Keratinocyte (primary cell): ENCODE measurements at regions not wholly inside any gene's neighbourhood (a gene's known extent, or its start where the extent isn't known, plus 50 kb on each side); places are given as distances from the start of the nearest gene placed in this dataset.
A peak's percentile ranks its signal among the peaks of the same experiment; 100 is the strongest.

ENCODE experiments used
- DNase-seq: peaks from one replicate; pipeline ENCODE4 v3.0.0-alpha.2; 2011; ENCODE audit warnings: low read depth, missing footprints, low spot score
- FAIRE-seq: peaks from 2 replicates; lab custom pipeline; 2011; peaks lifted over from hg19 to GRCh38; lab: Jason Lieb, UNC
- H2AFZ ChIP-seq: 2 replicates; pipeline ENCODE4 v1.6.0; 2012; ENCODE audit warnings: low read length, control low read depth, inconsistent platforms; ENCODE audit not compliant: control insufficient read depth
- H3K27ac ChIP-seq: 2 replicates; pipeline ENCODE4 v1.5.1; 2011; ENCODE audit warnings: low read length; ENCODE audit not compliant: control insufficient read depth, insufficient read depth
- H3K27me3 ChIP-seq: 3 replicates; pipeline ENCODE4 v1.6.0; 2011; ENCODE audit warnings: low read length; ENCODE audit not compliant: control insufficient read depth, insufficient read depth; ENCODE audit errors: extremely low read depth
- H3K36me3 ChIP-seq, 2 experiments: 2 replicates in 1 of 2; 3 replicates in 1 of 2; pipeline ENCODE4 v1.5.1; 2011; ENCODE audit warnings: low read length in 2 of 2, mild to moderate bottlenecking in 1 of 2; ENCODE audit not compliant: control insufficient read depth in 2 of 2, insufficient read depth in 2 of 2; ENCODE audit errors: extremely low read depth in 1 of 2
- H3K4me1 ChIP-seq: 3 replicates; pipeline ENCODE4 v1.5.1; 2011; ENCODE audit warnings: low read length; ENCODE audit not compliant: control insufficient read depth, insufficient read depth; ENCODE audit errors: extremely low read depth
- H3K4me2 ChIP-seq: 3 replicates; pipeline ENCODE4 v1.6.0; 2011; ENCODE audit warnings: low read depth, low read length; ENCODE audit not compliant: control insufficient read depth, insufficient read depth; ENCODE audit errors: extremely low read depth
- H3K4me3 ChIP-seq, 3 experiments: fragments of 200-600 bp in 1 of 3; sonication (generic) in 1 of 3; 2 replicates in 2 of 3; 3 replicates in 1 of 3; pipeline ENCODE4 v1.5.1; 2011 to 2016; ENCODE audit warnings: low read length in 3 of 3, mild to moderate bottlenecking in 3 of 3, control low read depth in 2 of 3, inconsistent platforms in 1 of 3, low read depth in 1 of 3, mixed read lengths in 1 of 3, mixed run types in 1 of 3, moderate library complexity in 1 of 3; ENCODE audit not compliant: control insufficient read depth in 2 of 3, insufficient read depth in 2 of 3; ENCODE audit errors: extremely low read depth in 1 of 3
- H3K79me2 ChIP-seq: 2 replicates; pipeline ENCODE4 v1.6.0; 2012; ENCODE audit warnings: low read length; ENCODE audit not compliant: control insufficient read depth, insufficient read depth
- H3K9ac ChIP-seq: 3 replicates; pipeline ENCODE4 v1.6.0; 2011; ENCODE audit warnings: low read length; ENCODE audit not compliant: control insufficient read depth, insufficient read depth; ENCODE audit errors: extremely low read depth
- H3K9me1 ChIP-seq: 3 replicates; pipeline ENCODE4 v1.6.0; 2011; ENCODE audit warnings: low read length; ENCODE audit not compliant: control insufficient read depth, insufficient read depth; ENCODE audit errors: extremely low read depth
- H3K9me3 ChIP-seq: 2 replicates; pipeline ENCODE4 v1.5.1; 2012; ENCODE audit warnings: low read depth, low read length; ENCODE audit not compliant: control insufficient read depth
- H4K20me1 ChIP-seq: 3 replicates; pipeline ENCODE4 v1.6.0; 2011; ENCODE audit warnings: low read length; ENCODE audit not compliant: control insufficient read depth, insufficient read depth; ENCODE audit errors: extremely low read depth
- CTCF ChIP-seq, 3 experiments: IDR thresholded peaks in 1 of 3; conservative IDR thresholded peaks in 1 of 3; optimal IDR thresholded peaks in 1 of 3; 2 replicates in 2 of 3; 3 replicates in 1 of 3; pipeline versions ENCODE3 to v1.5.1; 2011; ENCODE audit warnings: low read length in 3 of 3, mild to moderate bottlenecking in 3 of 3, moderate library complexity in 2 of 3, control low read depth in 1 of 3, inconsistent platforms in 1 of 3; ENCODE audit not compliant: insufficient read depth in 2 of 3; ENCODE audit errors: extremely low read depth in 1 of 3
- EZH2 ChIP-seq: IDR thresholded peaks from one replicate; pipeline ENCODE4 v1.6.1; 2012; ENCODE audit warnings: inconsistent platforms, mild to moderate bottlenecking, low read length, moderate library complexity
- dilution Hi-C: fragments of 300-500 bp; cut with MboI; formaldehyde crosslinking; loops from one replicate; pipeline ENCODE4 v1.7.0; 2020; ENCODE audit warnings: low sequenced_read_pairs; ENCODE audit not compliant: extremely low pct_ligation_motif_present

- H3K9me3 ChIP-seq, result no peaks in the 10 kb centered on the region
- H3K4me3 ChIP-seq, result no peak overlapping the region
- H3K4me2 ChIP-seq, result no peak overlapping the region
- TF ChIP-seq CTCF (optimal IDR thresholded peaks at IDR 0.05 in 1 of 3, IDR thresholded peaks at IDR 0.05 in 1 of 3, conservative IDR thresholded peaks at IDR 0.05 in 1 of 3; ENCODE audit: extremely low read depth in 1 of 3, insufficient read depth in 2 of 3, low read length in 3 of 3) (no peak), EZH2 (no peak)
- no peak overlapping the region for H2AFZ ChIP-seq
- FAIRE-seq, result no peak
- dilution Hi-C loops, result no loop called here
- no peaks in the 10 kb centered on the region for H4K20me1 ChIP-seq
- DNase-seq, result no peak
- H3K4me1 ChIP-seq, result peaks cover 27% of the 10 kb centered on the region
- no peaks in the 10 kb centered on the region for H3K79me2 ChIP-seq
- H3K36me3 ChIP-seq, result no peaks in the 10 kb centered on the region
- no peaks in the 10 kb centered on the region for H3K9me1 ChIP-seq
- no peak overlapping the region for H3K9ac ChIP-seq
- no peak overlapping the region for H3K27ac ChIP-seq
- no peaks in the 10 kb centered on the region for H3K27me3 ChIP-seq
These were observed 53.3 kb upstream of the ARHGEF3 start for GRCh38 chr3:56854856-56855611.

DNA sequence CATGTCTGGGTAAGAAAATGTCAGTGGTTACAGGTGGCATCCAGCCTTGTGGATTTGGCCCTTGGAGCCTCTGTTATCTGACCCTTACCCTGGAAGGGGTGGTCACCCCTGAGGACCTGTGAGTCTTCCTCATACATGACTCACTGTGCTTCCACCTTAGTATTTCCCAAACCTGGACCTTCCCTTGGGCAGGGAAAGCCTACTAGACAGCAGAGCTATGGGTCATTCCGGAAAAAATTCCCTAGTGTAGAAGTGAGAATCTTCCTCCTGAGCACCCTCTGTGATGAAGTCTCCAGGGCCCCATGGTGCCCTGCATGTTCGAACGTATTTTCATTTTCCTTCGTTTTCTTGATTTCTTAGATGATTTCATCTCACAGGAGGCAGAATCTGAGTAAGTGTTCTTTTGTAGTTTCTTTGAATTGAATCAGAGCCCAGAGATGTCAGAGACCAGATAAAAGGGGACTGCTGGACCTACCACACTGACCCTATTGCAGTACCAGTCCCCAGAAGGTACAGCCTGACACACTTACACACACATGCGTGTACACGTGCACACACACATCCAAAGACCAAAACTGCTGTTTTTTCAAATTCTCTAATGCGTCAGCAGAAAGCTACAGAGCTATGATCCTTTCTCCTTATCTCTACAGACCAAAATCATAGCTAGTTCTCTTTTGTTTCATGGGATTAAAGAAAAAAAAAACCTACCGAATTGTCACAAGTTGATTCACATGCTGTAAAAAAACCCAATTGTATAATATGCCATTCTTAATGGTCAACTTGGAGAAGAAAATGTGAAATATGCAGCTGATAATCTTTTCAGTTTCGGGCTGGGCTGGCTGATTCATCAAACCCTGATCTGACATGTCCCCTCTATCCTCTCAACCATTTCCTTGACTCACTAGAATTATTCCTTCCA is 50.5 kb upstream of the ARHGEF3 start:
- Histone ChIP-seq H3K9me3 (no peaks in the 10 kb centered on the region), H3K79me2 (no peaks in the 10 kb centered on the region), H3K9ac (peak overlapping the region; percentile 61), H3K27me3 (no peaks in the 10 kb centered on the region), H4K20me1 (no peaks in the 10 kb centered on the region), H3K4me1 (peaks cover 27% of the 10 kb centered on the region), H3K4me3 (peak overlapping the region in 1 of 3 experiments; percentile 39), H3K4me2 (peak overlapping the region; percentile 78), H2AFZ (no peak overlapping the region), H3K36me3 (no peaks in the 10 kb centered on the region), H3K9me1 (no peaks in the 10 kb centered on the region), H3K27ac (peak overlapping the region; percentile 91)
- TF ChIP-seq EZH2, result no peak
- no peak for TF ChIP-seq CTCF (optimal IDR thresholded peaks at IDR 0.05 in 1 of 3, IDR thresholded peaks at IDR 0.05 in 1 of 3, conservative IDR thresholded peaks at IDR 0.05 in 1 of 3; ENCODE audit: extremely low read depth in 1 of 3, insufficient read depth in 2 of 3, low read length in 3 of 3)
- peak; percentile 95 for FAIRE-seq
- peak; percentile 64 for DNase-seq
- dilution Hi-C loops, result no loop called here
